RCC 7860 (cell line): ENCODE measurements at regions not wholly inside any gene's neighbourhood (a gene's known extent, or its start where the extent isn't known, plus 50 kb on each side); places are given as distances from the start of the nearest gene placed in this dataset.

Source experiments
- DNase-seq: peaks from one replicate; pipeline ENCODE4 v3.0.0-alpha.2; 2015; ENCODE audit warnings: low spot score
- FAIRE-seq: peaks from 2 replicates; lab custom pipeline; 2012; peaks lifted over from hg19 to GRCh38; lab: Jason Lieb, UNC

DNA sequence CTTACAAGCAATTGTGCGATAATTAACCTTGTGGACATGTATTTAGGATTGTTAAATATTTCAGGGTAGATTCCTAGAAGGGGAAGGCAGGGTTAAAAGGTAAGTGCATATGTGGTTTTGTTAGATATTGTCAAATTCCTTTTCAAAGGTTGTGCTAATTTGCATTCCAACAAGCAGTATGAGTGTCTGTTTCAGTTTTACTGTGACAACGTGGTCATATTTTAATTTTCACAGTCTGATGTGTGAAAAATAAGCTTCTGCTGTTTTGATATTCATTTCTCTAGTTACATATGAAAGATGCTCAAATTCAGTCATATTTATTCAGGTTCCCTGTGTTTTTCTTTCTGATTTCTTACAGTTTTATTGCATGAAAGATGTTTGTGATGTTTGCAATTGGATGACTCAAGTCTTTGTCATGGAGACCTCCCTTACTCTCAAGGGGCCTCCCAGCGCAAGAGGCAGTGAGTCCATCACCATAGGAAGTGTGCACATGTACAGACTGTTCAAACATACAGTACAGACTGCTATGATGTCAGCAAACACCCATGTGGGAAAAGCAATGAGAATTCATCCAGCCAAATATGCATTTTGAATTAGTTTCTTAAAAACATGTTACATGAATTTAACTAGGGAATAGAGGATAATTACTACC lies 310.8 kb downstream of the GALR1 start:
- DNase-seq = no peak
- FAIRE-seq = no peak

- DNase-seq = no peak
- no peak for FAIRE-seq
These were observed 317.0 kb downstream of the GALR1 start for GRCh38 chr18:77566604-77567003.

GRCh38 chr18:77567205-77567604 lies 317.6 kb downstream of the GALR1 start:
- DNase-seq = no peak
- no peak for FAIRE-seq

DNA sequence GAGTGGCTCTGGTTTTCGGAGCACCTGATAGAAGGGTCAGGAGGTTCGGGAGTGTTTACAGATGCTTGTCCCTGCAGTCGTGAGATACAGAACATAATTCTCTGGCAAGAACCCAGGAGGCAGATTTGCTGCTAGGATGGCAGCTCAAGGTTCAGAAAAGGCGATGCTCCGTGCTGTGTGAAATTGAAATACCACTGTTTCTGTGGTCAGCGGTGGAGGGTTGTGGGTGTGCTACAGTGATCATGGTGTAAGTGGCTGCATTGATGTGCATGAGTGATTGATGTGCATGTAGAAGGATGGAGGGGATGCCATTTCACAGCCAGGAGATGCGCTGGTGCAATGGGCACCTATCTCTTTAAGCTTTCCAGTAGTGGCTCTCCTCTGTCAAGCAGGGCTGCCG lies 322.1 kb downstream of the GALR1 start:
- DNase-seq (no peak), FAIRE-seq (no peak)

DNA sequence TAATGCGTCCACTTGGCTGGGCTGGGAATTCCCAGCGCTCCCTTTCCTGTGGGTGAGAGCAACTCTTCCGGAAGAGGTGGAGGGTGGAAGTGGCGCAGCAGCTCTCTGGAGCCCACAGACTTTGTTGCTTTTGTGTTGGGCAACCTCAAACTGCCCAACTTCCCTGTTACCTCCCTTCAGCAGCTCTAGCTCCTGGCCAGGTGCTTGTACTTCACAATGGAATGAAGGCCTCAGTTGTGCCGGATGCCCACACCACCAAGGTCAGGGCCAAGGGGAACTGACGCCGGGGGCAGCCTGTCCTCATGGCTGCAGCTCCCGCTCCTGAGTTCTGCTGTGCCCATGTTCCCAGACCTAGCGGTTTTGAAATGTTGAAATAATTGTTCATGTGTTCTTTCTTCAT lies 322.9 kb downstream of the GALR1 start:
- DNase-seq (no peak), FAIRE-seq (no peak)

- no peak for FAIRE-seq
- DNase-seq = no peak
These were observed 323.9 kb downstream of the GALR1 start for GRCh38 chr18:77573571-77573970.

DNA sequence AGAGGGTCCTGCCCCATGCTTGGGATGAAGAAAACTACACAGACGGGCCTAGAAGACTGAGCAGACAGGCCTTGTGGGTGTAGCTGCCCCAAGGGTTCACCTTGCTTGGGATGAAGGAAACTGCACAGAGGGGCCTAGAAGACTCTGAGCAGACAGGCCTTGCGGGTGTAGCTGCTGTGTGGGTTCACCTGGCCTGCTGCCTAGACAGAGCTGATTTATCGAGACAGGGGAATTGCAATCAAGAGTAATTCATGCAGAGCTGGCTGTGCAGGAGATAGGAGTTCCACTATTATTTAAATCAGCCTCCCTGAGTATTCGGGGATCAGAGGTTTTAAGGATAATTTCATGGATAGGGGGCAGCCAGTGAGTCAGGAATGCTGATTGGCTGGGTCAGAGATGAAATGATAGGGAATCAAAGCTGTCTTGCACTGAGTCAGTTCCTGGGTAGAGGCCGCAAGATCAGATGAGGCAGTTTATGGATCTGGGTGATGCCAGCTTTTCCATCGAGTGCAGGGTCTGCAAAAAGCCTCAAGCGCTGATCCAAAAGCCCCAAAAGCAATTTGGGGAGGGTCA lies 341.4 kb downstream of the GALR1 start:
- FAIRE-seq (no peak), DNase-seq (no peak)

DNA sequence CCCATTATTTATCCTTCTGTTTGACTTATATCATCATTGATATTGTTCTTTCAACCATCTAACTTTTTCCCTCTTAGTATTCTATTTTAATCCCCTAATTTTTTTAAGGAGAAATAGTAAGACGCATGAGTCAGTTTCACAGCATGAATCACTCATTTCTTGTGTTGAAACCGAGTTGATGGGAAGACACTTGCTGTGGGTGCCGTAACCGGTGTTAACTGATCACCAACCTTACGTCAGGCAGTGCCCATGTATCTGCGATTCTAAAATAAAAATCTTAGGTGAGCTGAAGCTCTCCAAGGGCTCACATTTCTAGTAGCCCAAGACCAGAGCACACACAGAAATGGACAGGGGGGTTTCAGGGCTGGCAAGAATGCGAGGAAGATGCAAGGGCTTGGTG lies 348.1 kb downstream of the GALR1 start:
- no peak for FAIRE-seq

GRCh38 chr18:77600674-77601073 lies 351.0 kb downstream of the GALR1 start:
- FAIRE-seq = no peak
- DNase-seq = no peak

More for the DNA sequence above, 348.1 kb downstream of the GALR1 start:
- DNase-seq = no peak

GRCh38 chr18:77601567-77601966 lies 351.9 kb downstream of the GALR1 start:
- DNase-seq (no peak), FAIRE-seq (no peak)

DNA sequence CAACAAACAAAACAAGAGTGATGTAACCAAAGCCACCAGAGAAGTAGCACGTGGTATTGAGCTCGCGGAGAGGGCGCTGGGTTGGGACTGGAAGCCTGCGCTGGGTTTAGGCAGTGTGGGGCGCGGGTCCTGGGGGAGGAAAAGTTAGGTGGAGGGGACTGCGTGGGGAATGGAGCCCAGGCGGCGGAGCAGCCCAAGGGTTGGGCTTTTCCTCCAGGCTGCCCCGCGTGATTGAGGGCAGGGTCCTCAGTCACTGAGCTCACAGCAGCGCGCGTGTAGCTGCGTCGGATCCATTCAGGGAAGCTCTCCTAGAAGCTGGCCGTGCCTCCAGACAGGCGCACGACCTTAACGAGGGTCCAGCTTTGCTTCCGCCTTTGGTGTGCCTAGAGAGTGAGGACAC lies 357.4 kb downstream of the GALR1 start:
- no peak for FAIRE-seq

GRCh38 chr18:77608807-77609206 lies 359.2 kb downstream of the GALR1 start:
- DNase-seq (no peak), FAIRE-seq (no peak)

More for the DNA sequence above, 357.4 kb downstream of the GALR1 start:
- DNase-seq = no peak

DNA sequence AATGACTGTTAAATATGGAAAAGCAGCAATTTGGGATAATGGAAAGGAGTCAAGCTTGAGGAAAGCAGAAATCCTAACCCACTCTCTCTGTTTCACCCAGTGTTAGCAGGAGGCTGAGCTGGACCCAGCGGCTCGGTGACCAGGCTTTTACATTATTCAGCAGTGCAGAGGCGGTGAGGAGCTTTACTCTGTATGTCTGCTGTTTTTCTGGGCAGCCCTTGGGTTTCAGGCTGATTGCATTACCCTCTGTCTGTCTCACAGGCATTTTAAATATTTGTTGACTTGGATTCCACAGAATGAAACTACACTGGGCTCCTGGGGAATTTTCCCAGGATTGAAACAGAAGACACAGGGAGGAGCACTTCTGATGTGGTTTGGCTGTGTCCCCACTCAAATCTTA lies 368.0 kb downstream of the GALR1 start:
- FAIRE-seq (no peak), DNase-seq (no peak)

GRCh38 chr18:77619525-77619924 lies 369.9 kb downstream of the GALR1 start:
- no peak for FAIRE-seq
- no peak for DNase-seq

DNA sequence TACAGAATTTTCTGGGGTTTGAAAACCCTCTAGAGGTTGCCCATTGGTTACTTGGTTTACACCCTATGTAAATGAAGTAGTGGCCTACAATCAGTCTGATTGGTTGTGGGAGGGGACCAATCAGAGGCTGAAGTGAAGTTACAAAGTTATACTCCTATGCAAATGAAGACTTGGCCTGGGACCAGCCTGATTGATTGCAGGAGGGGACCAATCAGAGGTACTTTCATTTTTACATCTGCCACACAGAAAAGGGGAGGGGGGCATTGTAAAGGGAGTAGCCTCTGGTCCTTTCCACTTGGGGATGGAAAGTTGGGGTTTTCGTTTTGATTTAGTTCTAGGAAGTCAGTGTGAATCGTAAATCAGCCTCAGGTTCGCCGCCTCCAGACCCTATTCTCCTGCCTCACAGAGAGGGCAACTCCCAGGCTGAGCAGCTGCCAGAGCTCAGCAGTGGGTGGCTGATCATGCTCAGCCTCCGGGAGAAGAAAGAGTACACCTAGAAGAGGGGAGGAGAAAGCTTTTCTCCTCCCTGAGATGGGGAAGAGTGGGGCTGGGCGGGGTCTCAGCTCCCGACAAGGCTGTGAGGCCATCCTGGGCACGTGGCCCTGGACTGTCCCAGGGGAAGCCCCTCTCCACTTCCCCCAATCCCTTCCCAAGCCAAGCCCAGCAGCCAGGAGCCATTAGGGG lies 372.5 kb downstream of the GALR1 start:
- FAIRE-seq (no peak), DNase-seq (no peak)

DNA sequence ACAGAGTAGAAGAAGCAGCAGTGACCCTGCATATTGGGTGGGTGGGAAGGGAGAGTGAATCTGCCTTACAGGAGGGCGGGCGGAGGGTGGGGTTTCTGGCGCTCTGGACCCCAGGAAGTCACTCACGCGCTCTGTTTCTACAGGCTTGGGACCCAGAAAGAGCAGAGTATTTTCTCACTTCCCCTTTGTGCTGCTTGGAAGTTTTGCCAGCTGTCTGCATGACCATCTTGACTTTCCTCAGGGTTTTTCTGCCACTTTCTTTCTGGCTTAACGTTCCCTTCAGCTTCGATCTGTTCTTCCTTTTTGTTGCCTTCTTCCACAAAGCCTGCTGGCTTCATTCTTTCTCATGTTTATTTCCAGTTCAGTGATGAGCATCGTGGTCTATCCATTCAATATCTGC lies 383.1 kb downstream of the GALR1 start:
- no peak for DNase-seq
- FAIRE-seq = no peak

DNA sequence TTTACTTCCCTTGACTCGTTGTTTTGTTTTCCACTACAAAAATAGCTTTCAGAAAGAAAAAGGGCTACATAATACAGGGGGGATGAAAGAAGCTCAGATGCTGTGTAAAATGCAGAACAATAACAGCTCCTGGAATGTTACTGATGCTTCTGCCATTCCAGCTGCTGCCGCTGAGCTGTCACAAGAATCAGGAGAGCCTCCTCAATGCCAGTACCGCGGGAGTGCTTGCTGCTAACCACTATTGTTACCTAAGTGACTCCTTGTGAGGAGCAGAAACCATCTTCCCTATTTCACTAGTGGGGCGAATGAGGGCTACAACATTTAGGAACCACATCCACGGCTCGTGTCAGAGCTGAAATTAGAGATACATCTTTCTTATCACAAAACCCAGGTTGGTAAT lies 384.8 kb downstream of the GALR1 start:
- DNase-seq (no peak), FAIRE-seq (no peak)

- DNase-seq (no peak), FAIRE-seq (no peak)
These were observed 385.8 kb downstream of the GALR1 start for GRCh38 chr18:77635451-77635850.

DNA sequence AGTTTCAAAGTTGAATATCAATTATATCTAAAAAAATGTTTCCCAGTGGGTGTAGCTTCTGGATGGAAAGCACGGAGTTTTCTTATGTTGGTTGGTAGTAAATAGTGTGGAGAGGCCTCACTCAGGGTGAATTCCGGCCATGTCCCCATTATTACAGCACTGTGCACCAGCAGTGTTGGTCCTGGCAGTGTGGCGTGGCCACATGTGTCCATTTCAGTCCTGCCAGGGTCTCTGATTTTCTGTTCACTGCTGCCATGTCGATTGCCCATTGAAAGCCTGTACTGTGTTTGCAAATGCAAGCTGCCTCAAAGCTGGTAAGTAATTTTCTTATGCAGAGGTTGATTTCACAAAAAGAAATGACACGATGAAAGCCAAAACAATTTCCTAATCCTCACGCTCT lies 386.2 kb downstream of the GALR1 start:
- FAIRE-seq = no peak
- no peak for DNase-seq

- no peak for FAIRE-seq
- DNase-seq = no peak
These were observed 395.7 kb downstream of the GALR1 start for GRCh38 chr18:77645170-77645872.

DNA sequence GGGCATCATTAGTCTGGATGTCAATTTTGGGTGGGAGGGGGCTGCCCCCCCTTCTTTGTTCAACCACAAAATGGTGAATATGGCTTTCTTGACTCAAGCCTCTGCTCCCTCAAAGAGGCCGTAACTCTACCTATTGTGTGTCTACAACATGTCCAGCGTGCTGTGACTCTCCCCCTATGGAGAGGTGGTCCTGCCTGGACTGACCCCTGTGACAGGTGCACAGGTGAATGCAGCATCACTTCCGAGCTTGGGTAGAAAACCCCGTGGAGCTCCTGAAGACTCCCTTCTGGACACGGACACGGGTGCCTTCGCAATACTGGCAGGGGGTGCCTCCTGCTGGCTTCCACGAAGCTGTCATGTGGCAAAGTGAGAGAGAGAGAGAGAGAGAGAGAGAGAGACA lies 397.8 kb downstream of the GALR1 start:
- DNase-seq (no peak), FAIRE-seq (no peak)

DNA sequence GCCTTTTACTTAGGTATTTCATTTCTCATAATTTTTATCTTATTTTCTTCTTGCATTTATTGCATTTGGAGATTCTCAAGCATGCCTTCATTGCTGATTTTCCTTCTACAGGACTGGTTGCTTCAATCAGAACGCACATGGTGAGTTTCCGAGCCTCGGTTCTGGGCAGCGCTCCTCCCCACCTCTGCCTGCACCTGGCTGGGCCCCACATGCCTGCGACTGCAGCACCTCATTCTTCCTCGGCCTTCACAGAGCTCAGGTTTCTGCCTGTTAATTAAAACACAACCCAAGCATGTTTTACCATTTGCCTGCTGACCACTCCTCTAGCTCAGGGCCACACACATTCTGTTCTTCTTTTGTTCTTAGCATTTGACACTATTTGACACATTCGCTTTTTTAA lies 398.8 kb downstream of the GALR1 start:
- FAIRE-seq (no peak), DNase-seq (no peak)
